ENCODE measurements at regions not wholly inside any gene's neighbourhood (a gene's known extent, or its start where the extent isn't known, plus 50 kb on each side); places are given as distances from the start of the nearest gene placed in this dataset.
"Not testable (repeated sequence)": the region's sequence is repeated elsewhere in the genome, so short reads cannot be mapped to it uniquely, and the experiment has no call there.

DNA sequence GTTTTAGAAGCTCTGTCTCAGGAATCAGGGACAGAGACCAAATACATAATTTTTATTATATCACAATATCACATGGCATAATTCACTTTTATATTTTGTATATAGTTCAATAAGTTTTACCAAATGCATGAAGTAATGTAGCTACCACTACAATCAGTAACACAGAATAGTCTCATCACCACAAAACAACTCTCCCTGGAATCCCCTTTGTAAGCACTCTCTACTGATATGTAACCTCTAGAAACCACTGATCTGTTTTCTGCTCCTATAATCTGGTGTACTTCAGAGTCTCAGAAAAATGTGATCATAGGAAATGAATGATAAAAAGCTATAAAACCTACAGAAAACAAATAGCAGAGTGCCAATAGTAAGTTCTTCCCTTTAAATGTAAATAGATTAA, 1465.9 kb downstream of the SPATA31A7 start:
- dilution Hi-C loops (cut with HindIII; ENCODE audit: low sequenced_read_pairs, unreplicated experiment) = not testable (repeated sequence)

DNA sequence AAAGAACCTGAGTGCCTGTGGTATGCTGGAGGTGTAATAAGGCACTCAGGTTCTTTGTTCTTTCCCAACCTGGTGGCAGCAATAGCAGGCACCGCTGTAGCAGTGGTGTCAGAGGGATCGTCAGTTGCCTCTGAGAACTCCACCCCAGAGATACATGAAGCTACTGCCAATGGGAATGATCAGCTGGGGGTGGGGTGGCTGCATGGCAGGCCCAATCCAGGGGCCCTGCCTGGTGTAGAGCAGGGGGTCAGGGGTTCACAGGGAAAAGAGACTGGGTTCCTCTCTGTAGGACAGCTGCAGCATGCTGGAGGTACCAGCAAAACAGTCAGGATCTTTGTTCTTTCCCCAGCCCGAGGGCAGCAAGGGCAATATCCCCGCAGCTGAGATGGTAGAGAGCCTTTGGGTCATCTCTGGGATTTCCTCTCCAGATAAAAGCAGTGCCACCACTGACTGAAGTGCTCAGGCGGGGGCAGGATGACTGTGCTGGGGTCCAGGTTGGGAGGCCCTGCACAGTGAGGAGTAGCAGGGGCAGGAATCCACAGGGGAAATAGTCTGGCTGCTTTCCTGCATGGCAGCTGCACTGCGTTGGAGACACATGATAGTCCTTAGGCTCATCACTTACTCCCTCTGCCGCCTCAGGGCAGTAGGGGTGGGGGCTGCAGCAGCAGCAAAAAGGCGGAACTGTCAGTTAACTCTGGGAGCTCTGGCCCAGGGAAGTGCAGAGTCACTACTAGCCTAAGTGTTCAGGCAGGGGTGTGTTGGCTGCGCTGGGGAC, 1473.1 kb downstream of the SPATA31A7 start:
- H3K4me3 ChIP-seq (ENCODE audit: insufficient read depth, low read depth, low read length); CTCF ChIA-PET; H3K9me1 ChIP-seq (ENCODE audit: insufficient read depth, low read length); BruUV-seq (replicated peaks); H3K23ac ChIP-seq (ENCODE audit: low read depth, low read length); dilution Hi-C loops (cut with HindIII; ENCODE audit: low sequenced_read_pairs, unreplicated experiment); H3K14ac ChIP-seq (replicated peaks; ENCODE audit: low read depth, low read length); intact Hi-C loops (cut with micrococcal nuclease); H2BK15ac ChIP-seq (ENCODE audit: low read depth, low read length); H4K20me1 ChIP-seq (ENCODE audit: insufficient read depth, low read length); H3K9ac ChIP-seq (ENCODE audit: low read depth, low read length); H4K5ac ChIP-seq (ENCODE audit: low read depth, low read length); H3K9me3 ChIP-seq (ENCODE audit: control insufficient read depth, insufficient read depth, low read length); H2BK20ac ChIP-seq (ENCODE audit: low read depth, low read length); H3K4me2 ChIP-seq (ENCODE audit: low read depth, low read length); H3K56ac ChIP-seq (ENCODE audit: extremely low read depth, insufficient read depth, low read length); H3K4me1 ChIP-seq (ENCODE audit: control insufficient read depth, insufficient read depth, low read length); H3K36me3 ChIP-seq (ENCODE audit: control insufficient read depth, insufficient read depth, low read length); H3K79me1 ChIP-seq (ENCODE audit: low read depth in 1 of 2, low read length in 2 of 2); H4K91ac ChIP-seq (ENCODE audit: insufficient read depth, low read depth, low read length); in situ Hi-C loops (cut with MboI; ENCODE audit: low sequenced_read_pairs); H2AK9ac ChIP-seq (replicated peaks; ENCODE audit: low read depth, low read length, poor library complexity); DNase-seq; H2AK5ac ChIP-seq (ENCODE audit: low read depth, low read length); H3K4ac ChIP-seq (ENCODE audit: low read depth, low read length); H3K18ac ChIP-seq (ENCODE audit: low read depth, low read length); H3K27me3 ChIP-seq (ENCODE audit: control insufficient read depth, insufficient read depth, low read length); H2BK120ac ChIP-seq (ENCODE audit: low read depth, low read length); POLR2A ChIA-PET (ENCODE audit: unreplicated experiment); H4K8ac ChIP-seq (ENCODE audit: low read depth in 2 of 2, low read length in 2 of 2); H2AFZ ChIP-seq (replicated peaks; ENCODE audit: low read length, poor library complexity); H2BK5ac ChIP-seq (ENCODE audit: low read depth, low read length, poor library complexity, severe bottlenecking); H3K27ac ChIP-seq (ENCODE audit: insufficient read depth, low read length): not testable (repeated sequence)
- peak; percentile 55 for ATAC-seq (ENCODE audit: low read depth)
- no CpG with 5 or more reads among the region's 9 CpGs for WGBS, 2 experiments (ENCODE audit: extremely low coverage in 2 of 2, insufficient read length in 1 of 2)

More for the DNA sequence above, 1465.9 kb downstream of the SPATA31A7 start:
- intact Hi-C loops (cut with micrococcal nuclease); H2AK5ac ChIP-seq (ENCODE audit: low read depth, low read length); H2BK5ac ChIP-seq (ENCODE audit: low read depth, low read length, poor library complexity, severe bottlenecking); H3K4ac ChIP-seq (ENCODE audit: low read depth, low read length); BruUV-seq (replicated peaks); H3K27ac ChIP-seq (ENCODE audit: insufficient read depth, low read length); CTCF ChIA-PET; H3K56ac ChIP-seq (ENCODE audit: extremely low read depth, insufficient read depth, low read length); DNase-seq; H3K14ac ChIP-seq (replicated peaks; ENCODE audit: low read depth, low read length); H3K36me3 ChIP-seq (ENCODE audit: control insufficient read depth, insufficient read depth, low read length); POLR2A ChIA-PET (ENCODE audit: unreplicated experiment); H3K23ac ChIP-seq (ENCODE audit: low read depth, low read length); H3K9me3 ChIP-seq (ENCODE audit: control insufficient read depth, insufficient read depth, low read length); H4K20me1 ChIP-seq (ENCODE audit: insufficient read depth, low read length); in situ Hi-C loops (cut with MboI; ENCODE audit: low sequenced_read_pairs); H2BK15ac ChIP-seq (ENCODE audit: low read depth, low read length); H3K4me1 ChIP-seq (ENCODE audit: control insufficient read depth, insufficient read depth, low read length); H4K5ac ChIP-seq (ENCODE audit: low read depth, low read length); H2AFZ ChIP-seq (replicated peaks; ENCODE audit: low read length, poor library complexity); H3K9ac ChIP-seq (ENCODE audit: low read depth, low read length); H2AK9ac ChIP-seq (replicated peaks; ENCODE audit: low read depth, low read length, poor library complexity); ATAC-seq (ENCODE audit: low read depth); H3K18ac ChIP-seq (ENCODE audit: low read depth, low read length); H4K91ac ChIP-seq (ENCODE audit: insufficient read depth, low read depth, low read length); H4K8ac ChIP-seq (ENCODE audit: low read depth in 2 of 2, low read length in 2 of 2); H3K27me3 ChIP-seq (ENCODE audit: control insufficient read depth, insufficient read depth, low read length); H2BK120ac ChIP-seq (ENCODE audit: low read depth, low read length); H3K4me3 ChIP-seq (ENCODE audit: insufficient read depth, low read depth, low read length); H3K79me1 ChIP-seq (ENCODE audit: low read depth in 1 of 2, low read length in 2 of 2); H2BK20ac ChIP-seq (ENCODE audit: low read depth, low read length); H3K9me1 ChIP-seq (ENCODE audit: insufficient read depth, low read length); H3K4me2 ChIP-seq (ENCODE audit: low read depth, low read length): not testable (repeated sequence)

Measured in IMR-90 (cell line).